GM23248 (cell line): ENCODE measurements at regions not wholly inside any gene's neighbourhood (a gene's known extent, or its start where the extent isn't known, plus 50 kb on each side); places are given as distances from the start of the nearest gene placed in this dataset.

Experiments used
- DNase-seq: peaks from one replicate; pipeline ENCODE4 v3.0.0-alpha.2; 2015
- H2AFZ ChIP-seq: fragments of 200-600 bp; sonication (generic); 2 replicates; pipeline ENCODE4 v1.6.1; 2016; ENCODE audit warnings: antibody characterized with exemption
- H3F3A ChIP-seq: fragments of 200-600 bp; sonication (generic); 2 replicates; pipeline ENCODE4 v1.6.1; 2016; ENCODE audit warnings: mild to moderate bottlenecking, antibody characterized with exemption, mixed run types; ENCODE audit not compliant: insufficient read depth
- H3K27ac ChIP-seq: fragments of 200-600 bp; sonication (generic); 2 replicates; pipeline ENCODE4 v1.5.1; 2016; ENCODE audit warnings: mild to moderate bottlenecking
- H3K27me3 ChIP-seq: fragments of 200-600 bp; sonication (generic); replicated peaks from 2 replicates; pipeline ENCODE4 v1.6.1; 2016; ENCODE audit warnings: mild to moderate bottlenecking; ENCODE audit not compliant: insufficient read depth
- H3K36me3 ChIP-seq: fragments of 200-600 bp; sonication (generic); 2 replicates; pipeline ENCODE4 v1.6.1; 2016; ENCODE audit warnings: low read depth, mild to moderate bottlenecking
- H3K4me1 ChIP-seq: fragments of 200-600 bp; sonication (generic); 2 replicates; pipeline ENCODE4 v1.6.1; 2016; ENCODE audit warnings: mild to moderate bottlenecking; ENCODE audit not compliant: insufficient read depth
- H3K4me2 ChIP-seq: fragments of 200-600 bp; sonication (generic); one replicate; pipeline ENCODE4 v1.6.1; 2016; ENCODE audit warnings: mild to moderate bottlenecking; ENCODE audit not compliant: unreplicated experiment
- H3K4me3 ChIP-seq: fragments of 200-600 bp; sonication (generic); 2 replicates; pipeline ENCODE4 v1.5.1; 2016; ENCODE audit warnings: mild to moderate bottlenecking
- H3K79me2 ChIP-seq: fragments of 200-600 bp; sonication (generic); 2 replicates; pipeline ENCODE4 v1.6.1; 2016; ENCODE audit warnings: mild to moderate bottlenecking; ENCODE audit not compliant: insufficient read depth
- H3K9ac ChIP-seq: fragments of 200-600 bp; sonication (generic); 2 replicates; pipeline ENCODE4 v1.6.1; 2016; ENCODE audit warnings: mild to moderate bottlenecking
- H3K9me2 ChIP-seq: fragments of 200-600 bp; sonication (generic); 2 replicates; pipeline ENCODE4 v1.6.1; 2016; ENCODE audit warnings: mixed run types, mild to moderate bottlenecking, moderate library complexity; ENCODE audit not compliant: insufficient read depth
- H3K9me3 ChIP-seq: fragments of 200-600 bp; sonication (generic); one replicate; pipeline ENCODE4 v1.6.1; 2017; ENCODE audit warnings: low read depth
- H4K20me1 ChIP-seq: fragments of 200-600 bp; sonication (generic); 2 replicates; pipeline ENCODE4 v1.6.0; 2016; ENCODE audit not compliant: insufficient read depth
- EZH2 ChIP-seq: fragments of 200-600 bp; sonication (generic); IDR thresholded peaks from 2 replicates; pipeline ENCODE4 v1.6.1; 2018; ENCODE audit warnings: antibody characterized with exemption, mild to moderate bottlenecking; ENCODE audit not compliant: insufficient read depth, poor library complexity, severe bottlenecking
- EZH2phosphoT487 ChIP-seq: fragments of 200-600 bp; sonication (generic); IDR thresholded peaks from 2 replicates; pipeline ENCODE4 v1.6.1; 2018; ENCODE audit warnings: antibody characterized with exemption, moderate library complexity, mild to moderate bottlenecking, low read depth; ENCODE audit not compliant: insufficient read depth
- WGBS, 2 experiments: methylation state at CpG; one replicate each; pipeline ENCODE4 v1.1.6; 2015 to 2017; ENCODE audit warnings: low lambda C conversion rate in 2 of 2, low coverage in 1 of 2; ENCODE audit errors: missing lambda C conversion rate in 2 of 2; 5-methylcytosine and 5-hydroxymethylcytosine counted together
- in situ Hi-C: fragments of 300-500 bp; cut with MboI; formaldehyde crosslinking; loops from 2 replicates; pipeline ENCODE4 v1.15.0; 2020

GRCh38 chr14:48454887-48455286, 779.5 kb upstream of the MDGA2 start:
- Histone ChIP-seq H3K36me3 (no peaks in the 10 kb centered on the region), H3K4me1 (no peaks in the 10 kb centered on the region), H2AFZ (no peak overlapping the region), H3K4me2 (no peak overlapping the region), H4K20me1 (no peaks in the 10 kb centered on the region), H3F3A (no peaks in the 10 kb centered on the region), H3K9me3 (no peaks in the 10 kb centered on the region), H3K9me2 (no peaks in the 10 kb centered on the region), H3K27me3 (no peaks in the 10 kb centered on the region), H3K9ac (no peak overlapping the region), H3K27ac (no peak overlapping the region), H3K79me2 (no peaks in the 10 kb centered on the region), H3K4me3 (no peak overlapping the region)
- in situ Hi-C loops, result no loop called here
- TF ChIP-seq EZH2phosphoT487 (no peak), EZH2 (no peak)
- 46 to 50% methylated on average over 2 of the region's 2 CpGs for WGBS, 2 experiments
- DNase-seq, result no peak

DNA sequence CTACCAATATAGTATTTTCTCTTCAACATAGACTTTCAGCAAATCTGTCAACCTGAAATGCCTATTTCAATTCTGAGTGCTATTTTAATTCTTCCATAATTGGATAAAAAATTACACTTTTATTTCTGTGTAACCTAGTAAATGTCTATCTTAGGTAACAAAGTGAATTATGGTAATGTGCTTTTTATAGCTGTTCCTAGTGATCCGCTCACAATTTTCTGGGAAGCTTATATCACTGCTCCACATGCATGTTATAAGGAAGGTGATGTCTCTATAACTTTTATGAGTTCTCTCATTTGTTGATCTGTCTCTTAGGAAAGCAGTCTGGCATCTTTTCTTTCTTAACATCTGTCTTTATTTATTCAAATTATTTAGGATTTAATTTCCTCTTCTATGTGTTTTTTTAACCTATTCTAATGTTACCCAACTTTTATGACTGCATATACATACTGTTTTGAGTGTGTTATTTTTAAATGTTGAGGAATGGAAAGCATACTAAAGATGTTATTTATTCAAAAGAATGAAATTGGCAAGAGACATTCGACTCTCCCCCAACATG, 777.1 kb upstream of the MDGA2 start:
- Histone ChIP-seq H3K9me3 (no peaks in the 10 kb centered on the region), H3K27ac (no peak overlapping the region), H3K4me3 (no peak overlapping the region), H3K36me3 (no peaks in the 10 kb centered on the region), H3K4me2 (no peak overlapping the region), H3K79me2 (no peaks in the 10 kb centered on the region), H4K20me1 (no peaks in the 10 kb centered on the region), H3K4me1 (no peaks in the 10 kb centered on the region), H3K9ac (no peak overlapping the region), H3K9me2 (no peaks in the 10 kb centered on the region), H2AFZ (no peak overlapping the region), H3K27me3 (no peaks in the 10 kb centered on the region), H3F3A (no peaks in the 10 kb centered on the region)
- DNase-seq, result no peak
- 7 to 9% methylated on average over 2 of the region's 2 CpGs for WGBS, 2 experiments
- TF ChIP-seq EZH2, result no peak
- no peak for TF ChIP-seq EZH2phosphoT487
- in situ Hi-C loops, result no loop called here

DNA sequence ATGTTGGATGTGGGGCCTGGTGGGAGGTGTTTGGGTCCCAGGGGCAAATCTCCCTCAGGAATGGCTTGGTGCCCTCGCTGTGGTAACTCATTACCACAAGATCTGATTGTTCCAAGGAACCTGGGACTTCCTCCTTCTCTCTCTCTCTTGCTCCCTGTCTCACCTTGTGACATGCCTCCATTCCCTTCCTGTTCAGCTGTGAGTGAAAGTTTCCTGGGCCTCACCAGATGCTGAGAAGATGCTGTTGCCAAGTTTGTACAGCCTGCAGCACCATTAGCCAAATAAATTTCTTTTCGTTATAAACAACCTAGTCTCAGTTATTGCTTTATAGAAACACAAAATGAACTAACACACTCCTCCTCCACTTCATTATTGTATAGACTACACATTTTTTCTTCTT, 759.8 kb upstream of the MDGA2 start:
- Histone ChIP-seq H4K20me1 (no peaks in the 10 kb centered on the region), H3K36me3 (no peaks in the 10 kb centered on the region), H3K4me3 (no peak overlapping the region), H3K27ac (no peak overlapping the region), H3K79me2 (no peaks in the 10 kb centered on the region), H3K9me2 (no peaks in the 10 kb centered on the region), H3K4me1 (no peaks in the 10 kb centered on the region), H3K4me2 (no peak overlapping the region), H3K9me3 (no peaks in the 10 kb centered on the region), H2AFZ (no peak overlapping the region), H3K27me3 (no peaks in the 10 kb centered on the region), H3K9ac (no peak overlapping the region), H3F3A (no peaks in the 10 kb centered on the region)
- DNase-seq, result no peak
- in situ Hi-C loops, result no loop called here
- TF ChIP-seq EZH2phosphoT487, result no peak
- TF ChIP-seq EZH2, result no peak
- WGBS, 2 experiments, result 4 to 5% methylated on average over 2 of the region's 2 CpGs

DNA sequence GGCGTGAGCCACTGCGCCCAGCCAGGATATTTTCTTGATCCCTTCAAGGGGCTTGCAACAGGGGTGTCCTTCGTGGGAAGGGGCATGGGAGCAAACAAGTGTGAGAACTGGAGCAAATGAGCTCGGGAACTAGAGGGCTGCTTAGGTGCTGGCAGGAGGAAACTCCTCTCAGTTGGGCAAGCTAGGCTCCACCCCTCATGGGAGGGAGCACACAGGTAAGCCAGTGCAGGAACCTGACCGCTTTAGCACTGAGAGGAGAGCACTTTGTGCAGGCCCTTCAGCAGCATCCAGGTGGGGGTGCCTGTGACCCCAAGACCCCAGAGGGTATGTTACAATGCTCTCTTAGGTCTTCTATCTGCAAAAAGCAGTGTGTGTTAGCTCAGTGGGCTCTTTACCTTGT, 755.4 kb upstream of the MDGA2 start:
- H3K9me3 ChIP-seq, result no peaks in the 10 kb centered on the region
- WGBS, 2 experiments, result 31 to 44% methylated on average over 5 of the region's 5 CpGs
- no peaks in the 10 kb centered on the region for H3K36me3 ChIP-seq
- in situ Hi-C loops, result no loop called here
- H3K4me1 ChIP-seq, result no peaks in the 10 kb centered on the region
- H3K4me2 ChIP-seq, result no peak overlapping the region
- H2AFZ ChIP-seq, result no peak overlapping the region
- no peaks in the 10 kb centered on the region for H4K20me1 ChIP-seq
- H3F3A ChIP-seq, result no peaks in the 10 kb centered on the region
- no peak overlapping the region for H3K27ac ChIP-seq
- no peak overlapping the region for H3K4me3 ChIP-seq
- no peak overlapping the region for H3K9ac ChIP-seq
- no peaks in the 10 kb centered on the region for H3K27me3 ChIP-seq
- no peaks in the 10 kb centered on the region for H3K79me2 ChIP-seq
- no peak for DNase-seq
- no peak for TF ChIP-seq EZH2phosphoT487
- no peak for TF ChIP-seq EZH2
- no peaks in the 10 kb centered on the region for H3K9me2 ChIP-seq

DNA sequence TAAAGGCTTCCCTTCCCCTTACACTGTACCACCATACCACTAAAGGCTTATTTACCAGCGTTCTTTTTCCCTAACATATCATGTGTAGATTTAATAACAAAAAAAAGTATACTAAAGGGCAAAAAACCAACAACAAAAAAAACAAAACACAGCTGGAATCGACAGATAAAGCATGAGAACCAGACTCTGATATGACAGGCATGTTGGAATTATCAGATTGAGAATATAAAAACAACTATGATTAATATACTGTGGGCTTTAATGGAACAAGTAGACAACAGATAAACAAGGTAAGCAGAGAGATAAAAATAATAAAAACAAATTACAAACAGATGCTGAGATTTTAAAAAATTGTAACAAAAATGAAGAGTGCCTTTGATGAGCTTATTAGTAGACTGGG, 754.1 kb upstream of the MDGA2 start:
- Histone ChIP-seq H3K79me2 (no peaks in the 10 kb centered on the region), H3K27ac (no peak overlapping the region), H4K20me1 (no peaks in the 10 kb centered on the region), H3K9ac (no peak overlapping the region), H3K27me3 (no peaks in the 10 kb centered on the region), H2AFZ (no peak overlapping the region), H3K4me1 (no peaks in the 10 kb centered on the region), H3K9me2 (no peaks in the 10 kb centered on the region), H3K4me3 (no peak overlapping the region), H3K9me3 (no peaks in the 10 kb centered on the region), H3K4me2 (no peak overlapping the region), H3F3A (no peaks in the 10 kb centered on the region), H3K36me3 (no peaks in the 10 kb centered on the region)
- 1 to 5% methylated on average over 2 of the region's 2 CpGs for WGBS, 2 experiments
- no peak for TF ChIP-seq EZH2
- TF ChIP-seq EZH2phosphoT487, result no peak
- in situ Hi-C loops, result no loop called here
- no peak for DNase-seq
